ENCODE measurements at regions not wholly inside any gene's neighbourhood (a gene's known extent, or its start where the extent isn't known, plus 50 kb on each side); places are given as distances from the start of the nearest gene placed in this dataset.

- Histone ChIP-seq H3K9me2 (replicated peaks; ENCODE audit: insufficient read depth, low read length) (no peaks in the 10 kb centered on the region), H3K4me3 (ENCODE audit: low read length) (no peak overlapping the region), H3K79me2 (ENCODE audit: low read length) (no peaks in the 10 kb centered on the region), H3K9me3 (replicated peaks; ENCODE audit: insufficient read depth, low read length) (no peaks in the 10 kb centered on the region), H2AFZ (ENCODE audit: low read length) (no peak overlapping the region), H3K4me2 (ENCODE audit: low read depth, low read length) (no peak overlapping the region), H4K20me1 (ENCODE audit: insufficient read depth, low read length) (no peaks in the 10 kb centered on the region), H3K4me1 (ENCODE audit: low read length) (no peaks in the 10 kb centered on the region), H3K36me3 (replicated peaks; ENCODE audit: insufficient read depth, low read length) (no peaks in the 10 kb centered on the region), H3F3A (ENCODE audit: insufficient read depth, low read length) (no peaks in the 10 kb centered on the region), H3K27ac (ENCODE audit: low read length) (no peak overlapping the region), H3K27me3 (replicated peaks; ENCODE audit: insufficient read depth, low read length) (no peaks in the 10 kb centered on the region), H3K9ac (ENCODE audit: low read length) (no peak overlapping the region)
- TF ChIP-seq EZH2phosphoT487 (IDR thresholded peaks at IDR 0.05; ENCODE audit: low read length) (no peak), EZH2 (optimal IDR thresholded peaks at IDR 0.05; ENCODE audit: low read depth, low read length) (no peak), CTCF (IDR thresholded peaks at IDR 0.05; ENCODE audit: low read length) (no peak)
- DNase-seq, result no peak
Observed at GRCh38 chr3:194748225-194748624, 62.5 kb downstream of the FAM43A start.

GRCh38 chr3:194749631-194750490 is 64.2 kb downstream of the FAM43A start:
- Histone ChIP-seq H3K4me1 (ENCODE audit: low read length) (no peaks in the 10 kb centered on the region), H3K27ac (ENCODE audit: low read length) (no peak overlapping the region), H3F3A (ENCODE audit: insufficient read depth, low read length) (no peaks in the 10 kb centered on the region)

GRCh38 chr3:194750491-194750828 is 64.8 kb downstream of the FAM43A start:
- no peak overlapping the region for H2AFZ ChIP-seq (ENCODE audit: low read length)
- H3K79me2 ChIP-seq (ENCODE audit: low read length), result no peaks in the 10 kb centered on the region
- no peak overlapping the region for H3K27ac ChIP-seq (ENCODE audit: low read length)
- H3K4me2 ChIP-seq (ENCODE audit: low read depth, low read length), result no peak overlapping the region
- no peaks in the 10 kb centered on the region for H4K20me1 ChIP-seq (ENCODE audit: insufficient read depth, low read length)
- no peaks in the 10 kb centered on the region for H3K27me3 ChIP-seq (replicated peaks; ENCODE audit: insufficient read depth, low read length)
- no peaks in the 10 kb centered on the region for H3F3A ChIP-seq (ENCODE audit: insufficient read depth, low read length)
- H3K9me3 ChIP-seq (replicated peaks; ENCODE audit: insufficient read depth, low read length), result no peaks in the 10 kb centered on the region
- no peak overlapping the region for H3K9ac ChIP-seq (ENCODE audit: low read length)
- no peak overlapping the region for H3K4me3 ChIP-seq (ENCODE audit: low read length)
- H3K4me1 ChIP-seq (ENCODE audit: low read length), result no peaks in the 10 kb centered on the region
- TF ChIP-seq EZH2phosphoT487 (IDR thresholded peaks at IDR 0.05; ENCODE audit: low read length), result no peak
- TF ChIP-seq EZH2 (optimal IDR thresholded peaks at IDR 0.05; ENCODE audit: low read depth, low read length), result no peak
- no peak for TF ChIP-seq CTCF (IDR thresholded peaks at IDR 0.05; ENCODE audit: low read length)
- H3K36me3 ChIP-seq (replicated peaks; ENCODE audit: insufficient read depth, low read length), result no peaks in the 10 kb centered on the region
- no peak for DNase-seq
- H3K9me2 ChIP-seq (replicated peaks; ENCODE audit: insufficient read depth, low read length), result no peaks in the 10 kb centered on the region

More at GRCh38 chr3:194749631-194750490, 64.2 kb downstream of the FAM43A start:
- no peaks in the 10 kb centered on the region for H3K79me2 ChIP-seq (ENCODE audit: low read length)
- no peak overlapping the region for H2AFZ ChIP-seq (ENCODE audit: low read length)
- TF ChIP-seq EZH2 (optimal IDR thresholded peaks at IDR 0.05; ENCODE audit: low read depth, low read length), result no peak
- TF ChIP-seq EZH2phosphoT487 (IDR thresholded peaks at IDR 0.05; ENCODE audit: low read length), result no peak
- TF ChIP-seq CTCF (IDR thresholded peaks at IDR 0.05; ENCODE audit: low read length), result no peak
- no peak overlapping the region for H3K4me2 ChIP-seq (ENCODE audit: low read depth, low read length)
- H3K9me2 ChIP-seq (replicated peaks; ENCODE audit: insufficient read depth, low read length), result no peaks in the 10 kb centered on the region
- H3K9ac ChIP-seq (ENCODE audit: low read length), result no peak overlapping the region
- H3K9me3 ChIP-seq (replicated peaks; ENCODE audit: insufficient read depth, low read length), result no peaks in the 10 kb centered on the region
- no peaks in the 10 kb centered on the region for H4K20me1 ChIP-seq (ENCODE audit: insufficient read depth, low read length)
- no peak for DNase-seq
- H3K27me3 ChIP-seq (replicated peaks; ENCODE audit: insufficient read depth, low read length), result no peaks in the 10 kb centered on the region
- H3K36me3 ChIP-seq (replicated peaks; ENCODE audit: insufficient read depth, low read length), result no peaks in the 10 kb centered on the region
- no peak overlapping the region for H3K4me3 ChIP-seq (ENCODE audit: low read length)

All from MM.1S (cell line).